ENCODE measurements at regions not wholly inside any gene's neighbourhood (a gene's known extent, or its start where the extent isn't known, plus 50 kb on each side); places are given as distances from the start of the nearest gene placed in this dataset.

GRCh38 chr15:69751147-69751546 lies 298.5 kb downstream of the RPLP1 start:
- no peak for TF ChIP-seq CTCF (IDR thresholded peaks at IDR 0.05)
- DNase-seq (ENCODE audit: low spot score) (no peak), ATAC-seq (ENCODE audit: low FRiP score) (no peak)

- no peak for TF ChIP-seq CTCF (IDR thresholded peaks at IDR 0.05)
- DNase-seq (ENCODE audit: low spot score) = no peak
- ATAC-seq (ENCODE audit: low FRiP score) = no peak
Measured at GRCh38 chr15:69751566-69751965, 298.9 kb downstream of the RPLP1 start.

- TF ChIP-seq CTCF (IDR thresholded peaks at IDR 0.05) = no peak
- no peak for DNase-seq (ENCODE audit: low spot score)
- no peak for ATAC-seq (ENCODE audit: low FRiP score)
Measured at GRCh38 chr15:69753867-69754266, 301.2 kb downstream of the RPLP1 start.

- ATAC-seq (ENCODE audit: low FRiP score) (no peak), DNase-seq (ENCODE audit: low spot score) (no peak)
Measured at GRCh38 chr15:69754313-69754712, 301.7 kb downstream of the RPLP1 start.

GRCh38 chr15:69755551-69756310 lies 303.1 kb downstream of the RPLP1 start:
- ATAC-seq (ENCODE audit: low FRiP score) (no peak), DNase-seq (ENCODE audit: low spot score) (no peak)
- TF ChIP-seq CTCF (IDR thresholded peaks at IDR 0.05) = no peak

More at GRCh38 chr15:69754313-69754712, 301.7 kb downstream of the RPLP1 start:
- no peak for TF ChIP-seq CTCF (IDR thresholded peaks at IDR 0.05)

GRCh38 chr15:69756440-69756839 lies 303.8 kb downstream of the RPLP1 start:
- TF ChIP-seq CTCF (IDR thresholded peaks at IDR 0.05) = no peak
- ATAC-seq (ENCODE audit: low FRiP score) = no peak

GRCh38 chr15:69757186-69757585 lies 304.6 kb downstream of the RPLP1 start:
- no peak for TF ChIP-seq CTCF (IDR thresholded peaks at IDR 0.05)
- no peak for ATAC-seq (ENCODE audit: low FRiP score)
- no peak for DNase-seq (ENCODE audit: low spot score)

More at GRCh38 chr15:69756440-69756839, 303.8 kb downstream of the RPLP1 start:
- DNase-seq (ENCODE audit: low spot score) = no peak
